ENCODE measurements at regions not wholly inside any gene's neighbourhood (a gene's known extent, or its start where the extent isn't known, plus 50 kb on each side); places are given as distances from the start of the nearest gene placed in this dataset.

DNA sequence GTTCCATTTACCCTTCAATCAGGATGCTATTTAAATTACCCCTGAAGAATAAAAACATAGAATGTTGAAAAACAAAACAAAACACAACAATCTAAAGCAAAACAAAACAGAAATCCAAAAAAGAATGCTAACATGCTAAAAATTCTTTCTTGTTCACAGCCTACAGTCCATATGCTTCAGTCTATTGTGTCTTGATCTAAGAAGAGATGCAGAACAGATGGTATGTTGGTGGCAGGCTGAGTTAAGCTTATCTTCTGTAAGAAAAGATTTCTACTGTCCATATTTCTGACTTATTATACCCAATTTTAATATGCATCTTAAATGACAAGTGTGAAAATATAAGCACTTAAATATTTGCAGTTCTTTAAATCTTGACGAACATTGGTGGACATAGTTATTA lies 356.1 kb upstream of the SLITRK1 start:
- DNase-seq, result no peak

DNA sequence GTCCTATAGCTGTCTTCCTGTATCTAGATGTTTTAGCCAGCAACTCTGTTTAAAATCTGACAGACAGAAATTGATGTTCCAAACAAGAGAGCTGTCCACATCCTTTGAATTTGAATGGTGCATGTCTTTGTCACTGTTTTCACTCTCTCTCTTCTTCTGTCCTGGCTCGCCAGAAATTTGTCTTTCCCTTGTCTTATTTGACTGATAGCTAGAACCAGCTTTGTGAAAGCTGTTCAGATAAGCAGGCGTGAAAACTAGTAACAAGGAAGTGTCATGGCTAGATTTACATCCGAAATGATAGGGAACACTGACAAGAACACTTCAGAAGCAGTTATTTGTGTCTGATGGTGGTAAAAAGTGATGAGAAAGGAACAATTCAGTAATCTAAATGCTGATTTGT lies 354.9 kb upstream of the SLITRK1 start:
- no peak for DNase-seq

DNA sequence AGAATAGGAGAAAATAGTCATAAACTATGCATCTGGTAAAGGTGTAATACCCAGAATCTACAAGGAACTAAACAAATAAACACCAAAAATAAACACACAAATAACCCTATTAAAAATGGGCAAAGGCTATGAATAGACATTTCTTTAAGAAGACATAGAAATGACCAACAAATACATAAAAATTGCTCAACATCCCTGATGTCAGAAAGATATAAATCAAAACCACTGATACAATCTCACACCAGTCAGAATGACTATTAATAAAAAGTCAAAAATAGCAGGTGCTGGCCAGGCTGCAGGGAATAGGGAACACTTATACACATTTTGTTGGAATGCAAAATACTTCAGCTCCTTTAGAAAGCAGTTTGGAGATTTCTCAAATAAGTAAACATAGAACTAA lies 352.1 kb upstream of the SLITRK1 start:
- no peak for DNase-seq

DNA sequence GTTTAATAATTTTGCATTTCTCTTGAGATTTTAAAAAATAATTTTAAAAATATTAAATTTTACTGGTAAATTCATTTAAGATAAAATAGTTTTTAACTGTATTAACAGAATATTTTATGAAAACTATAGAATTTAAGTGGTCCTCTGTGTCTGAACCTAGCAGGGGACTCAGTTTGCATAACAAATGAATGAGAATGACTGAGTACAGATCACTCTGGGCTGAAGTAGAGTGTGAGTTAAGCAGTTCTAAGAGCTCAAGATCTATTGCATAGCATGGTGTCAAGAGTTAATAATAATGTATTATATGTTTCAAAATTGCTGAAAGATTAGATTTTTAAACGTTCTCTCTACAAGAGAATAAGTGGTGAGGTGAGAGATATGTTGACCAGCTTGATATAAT lies 348.3 kb upstream of the SLITRK1 start:
- no peak for DNase-seq

DNA sequence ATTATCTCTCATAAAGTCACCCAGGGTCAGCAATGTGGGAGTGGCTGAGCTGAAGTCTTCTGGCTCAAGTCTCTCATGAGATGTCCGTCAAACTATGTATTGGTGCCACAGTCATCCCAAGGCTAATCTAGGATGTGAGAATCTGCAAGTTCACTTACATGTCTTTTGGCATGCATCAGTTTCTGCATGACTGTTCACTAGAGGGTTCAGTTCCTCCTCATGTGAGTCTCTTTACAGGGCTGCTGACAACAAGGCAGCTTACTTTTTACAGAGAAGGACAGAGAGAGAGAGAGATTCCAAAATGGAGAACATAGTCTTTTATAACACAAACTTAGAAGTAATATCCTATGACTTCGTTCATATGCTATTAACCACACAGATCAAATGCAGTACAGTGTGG lies 328.8 kb upstream of the SLITRK1 start:
- DNase-seq, result no peak

DNA sequence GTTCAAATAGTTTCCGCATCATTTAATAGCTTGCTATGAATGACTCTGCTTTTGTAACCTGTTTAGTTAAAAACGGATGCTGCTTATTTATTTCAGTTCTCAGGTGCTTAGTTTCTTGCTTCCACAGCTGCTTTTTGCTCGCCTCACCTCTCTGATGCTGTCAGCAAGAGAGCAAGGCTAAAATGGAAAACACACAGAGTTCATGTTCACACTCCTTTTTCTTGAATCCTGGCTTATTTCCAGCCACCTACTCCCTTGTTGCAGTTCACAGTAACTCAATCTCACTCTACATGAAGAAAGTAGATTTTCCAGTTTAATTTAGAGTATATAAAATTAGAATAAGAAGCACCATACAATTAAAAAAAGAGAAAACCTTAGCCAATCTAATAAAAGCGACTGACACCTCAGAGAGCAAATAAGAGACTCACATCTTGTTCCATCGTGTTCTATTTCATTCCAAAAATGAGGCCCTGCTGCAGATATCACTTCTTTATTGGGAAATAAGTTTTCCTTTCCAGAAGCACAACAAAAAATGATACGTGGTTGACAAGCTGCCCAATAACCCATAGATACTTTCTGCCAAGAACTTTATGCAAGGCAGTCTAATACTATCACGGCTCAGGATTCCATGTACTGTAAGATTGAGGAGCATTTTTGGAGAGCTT lies 326.1 kb upstream of the SLITRK1 start:
- no peak for DNase-seq

DNA sequence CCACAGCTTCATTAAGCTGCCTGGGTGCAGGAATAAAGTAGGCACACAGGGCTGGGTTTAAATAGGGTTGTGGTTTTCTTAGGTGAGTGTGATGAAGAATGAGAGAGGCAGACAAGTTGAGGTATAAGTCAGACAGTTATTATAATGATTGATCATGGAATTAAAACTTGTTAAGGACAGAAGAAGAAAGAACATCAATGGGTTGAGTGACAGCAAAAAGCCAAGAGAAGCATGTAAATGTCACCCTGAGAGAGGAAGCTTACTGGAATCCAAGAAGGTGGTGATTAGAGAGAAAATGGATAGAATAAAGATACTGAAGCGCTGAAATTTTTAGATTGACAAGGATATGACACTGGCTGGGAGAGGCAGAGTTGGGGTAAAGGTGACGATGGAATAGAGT lies 325.2 kb upstream of the SLITRK1 start:
- DNase-seq, result no peak

DNA sequence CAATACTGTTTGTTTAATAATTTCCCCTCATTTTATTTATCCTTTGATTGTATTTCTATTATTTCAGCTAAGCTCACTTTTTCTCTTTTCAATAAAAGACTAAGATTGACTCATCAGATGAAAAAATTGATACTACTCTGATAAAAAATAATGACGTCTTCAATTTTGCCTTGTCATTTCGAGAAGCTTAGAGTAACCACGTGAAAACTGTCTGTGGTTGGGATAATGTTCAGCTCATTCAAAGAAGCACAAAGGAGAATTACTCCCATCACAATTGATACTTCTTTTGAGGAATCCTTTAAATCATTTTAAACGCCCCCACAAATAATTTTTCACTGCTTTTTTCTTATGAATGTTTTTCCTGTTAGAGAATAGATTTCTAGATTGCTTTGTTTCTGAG lies 318.7 kb upstream of the SLITRK1 start:
- no peak for DNase-seq

DNA sequence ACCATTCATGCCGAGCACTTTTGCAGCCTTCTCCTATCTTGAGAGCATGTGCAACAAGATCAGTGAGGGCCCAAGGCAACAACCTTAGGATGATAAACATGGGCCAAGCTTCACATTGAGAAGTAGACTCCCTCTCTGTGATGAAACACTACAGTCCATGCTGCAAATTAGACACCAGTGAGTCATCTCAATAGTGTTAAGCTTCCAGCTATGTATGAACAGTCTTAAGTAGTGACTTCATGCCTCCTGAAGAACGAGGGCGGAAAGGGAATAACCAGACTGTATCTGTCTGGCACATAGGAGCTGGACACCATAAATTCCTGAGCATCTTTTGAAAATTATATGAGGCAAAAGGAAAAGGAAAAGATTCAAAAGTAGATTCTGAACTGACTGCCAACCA lies 309.9 kb upstream of the SLITRK1 start:
- no peak for DNase-seq

DNA sequence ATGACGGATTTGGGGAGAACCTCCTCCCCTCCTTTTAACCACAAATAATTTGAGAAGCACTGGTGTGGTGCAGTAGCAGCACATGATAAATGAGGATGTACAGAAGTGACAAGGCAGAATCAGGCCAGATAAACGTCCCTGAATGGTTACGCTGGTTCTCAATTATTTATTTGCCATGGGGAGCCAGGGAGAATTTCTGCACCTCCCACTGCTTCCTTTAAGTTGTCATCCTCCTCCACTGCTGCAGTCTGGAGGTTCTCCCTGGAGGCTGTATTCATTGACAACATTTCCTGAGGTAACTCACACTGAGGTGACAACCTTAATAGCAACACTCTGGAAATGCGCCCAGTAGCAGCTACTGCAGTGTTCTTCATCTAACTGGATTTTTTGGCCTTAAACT lies 308.9 kb upstream of the SLITRK1 start:
- no peak for DNase-seq

DNA sequence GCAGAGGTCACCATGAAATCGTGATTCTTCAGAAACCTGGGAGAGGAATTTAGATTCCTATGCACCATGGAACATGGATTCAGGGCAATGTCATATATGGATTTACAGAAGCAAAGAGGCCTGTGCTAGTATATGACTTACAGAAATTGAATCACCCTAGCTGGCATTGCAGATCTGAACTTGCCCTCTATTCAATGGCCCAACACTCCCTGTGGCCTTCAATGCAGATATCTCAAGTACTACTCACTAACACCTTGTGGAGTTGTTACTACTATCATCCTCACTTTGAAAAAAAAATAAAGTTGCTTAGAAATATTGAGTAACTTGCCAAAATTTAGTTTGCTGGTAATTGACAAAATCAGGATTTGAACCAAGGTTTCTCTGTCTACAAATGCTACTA lies 305.4 kb upstream of the SLITRK1 start:
- DNase-seq, result no peak

DNA sequence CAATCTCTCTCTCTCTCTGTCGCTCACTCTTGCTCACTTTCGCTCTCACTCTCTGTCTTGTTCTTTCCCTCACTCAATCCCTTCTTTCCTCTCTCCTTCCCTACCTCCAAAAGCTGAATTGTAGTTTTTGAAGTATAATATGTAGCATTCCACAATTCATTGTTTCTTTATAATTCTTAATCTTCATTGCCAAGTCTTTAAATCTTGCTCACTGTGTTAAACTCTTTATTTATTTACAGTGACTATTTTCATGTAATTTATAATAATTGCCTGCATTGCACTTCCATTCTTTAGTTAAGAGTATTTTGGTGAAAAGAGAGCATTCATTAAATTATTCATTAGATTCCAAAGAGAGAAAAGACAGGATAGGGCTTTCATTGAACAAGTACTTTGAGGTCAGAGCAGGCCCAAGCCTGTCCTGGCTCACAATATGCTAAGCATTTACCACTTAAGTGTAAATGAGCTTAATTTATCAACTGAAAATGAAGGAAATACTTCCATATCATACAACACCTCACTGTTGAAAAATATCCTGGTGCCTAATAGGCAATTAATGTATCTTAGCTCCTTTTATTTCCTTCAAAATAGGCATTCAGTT lies 257.4 kb upstream of the SLITRK1 start:
- no peak for DNase-seq

DNA sequence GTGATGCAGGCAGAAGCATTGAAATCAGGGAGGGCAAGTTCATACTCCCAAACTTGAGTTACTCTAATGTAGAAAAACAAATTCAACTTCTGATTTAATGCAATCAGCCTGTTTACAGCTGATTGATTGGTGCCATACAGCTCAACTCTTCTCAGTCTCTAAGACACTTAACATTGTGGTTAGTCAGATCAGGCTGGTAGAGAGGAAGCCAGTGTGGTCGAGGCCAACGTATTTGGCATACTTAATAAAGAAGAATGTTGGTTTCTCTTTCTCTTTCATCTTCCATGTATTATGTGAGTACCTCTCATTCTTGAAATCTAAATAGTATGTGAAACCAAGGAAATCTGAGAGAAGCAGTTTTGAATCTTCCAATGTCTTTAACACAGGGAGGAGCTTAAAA lies 255.0 kb upstream of the SLITRK1 start:
- DNase-seq, result no peak

DNA sequence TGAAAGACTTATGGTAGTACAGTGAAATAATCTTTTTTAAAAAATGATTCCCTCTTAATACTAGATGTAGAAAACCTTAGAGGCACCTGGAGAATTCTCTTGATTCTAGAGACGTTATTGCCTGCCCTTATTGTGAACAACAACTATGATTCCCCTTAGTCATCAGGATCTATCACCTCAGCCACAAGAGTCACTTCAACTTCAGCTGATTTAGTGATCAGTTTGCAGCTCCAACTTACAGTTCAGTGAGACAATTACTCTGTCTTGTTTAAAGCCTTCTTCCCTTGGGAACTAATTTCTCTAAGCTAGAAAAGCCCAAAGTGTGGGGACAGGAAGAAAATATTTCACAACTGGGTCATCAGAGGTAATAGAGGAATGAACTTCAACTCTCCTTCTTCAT lies 254.3 kb upstream of the SLITRK1 start:
- no peak for DNase-seq

DNA sequence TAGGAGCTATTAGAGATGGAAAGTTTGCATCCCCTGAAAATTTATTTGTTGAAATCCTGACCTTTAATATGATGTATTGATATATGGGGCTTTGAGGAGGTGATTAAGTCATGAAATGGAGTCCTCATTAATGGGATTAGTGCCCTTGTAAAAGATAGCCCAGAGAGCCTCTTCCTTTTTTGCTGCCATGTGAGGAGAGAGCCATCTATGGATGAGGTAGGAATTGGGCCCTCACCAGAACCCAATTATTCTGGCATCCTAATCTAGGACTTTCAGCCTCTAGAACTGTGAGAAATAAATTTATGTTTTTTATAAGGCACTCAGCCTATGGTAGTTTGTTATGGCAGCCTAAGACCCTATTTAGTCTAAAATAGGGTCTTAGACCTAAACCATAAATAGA lies 250.2 kb upstream of the SLITRK1 start:
- DNase-seq, result no peak

DNA sequence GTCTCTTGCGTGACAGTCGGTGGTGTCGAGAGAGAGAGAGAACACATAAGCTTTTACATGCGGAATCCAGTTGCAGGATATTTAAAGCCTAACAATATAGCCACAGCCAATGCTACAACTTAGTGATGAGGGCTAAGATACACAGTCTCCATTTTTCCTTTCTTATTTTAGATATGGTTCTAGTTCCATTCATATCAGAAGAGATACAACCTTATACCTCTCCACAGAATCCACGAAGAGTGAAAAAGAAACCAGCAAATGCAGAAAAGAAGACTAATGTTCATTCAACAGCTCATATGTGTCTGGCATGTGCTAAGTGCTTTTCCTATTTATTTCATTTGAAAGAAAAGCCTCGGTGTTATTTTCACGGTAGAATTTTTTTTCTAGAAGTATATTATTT lies 249.0 kb upstream of the SLITRK1 start:
- no peak for DNase-seq

DNA sequence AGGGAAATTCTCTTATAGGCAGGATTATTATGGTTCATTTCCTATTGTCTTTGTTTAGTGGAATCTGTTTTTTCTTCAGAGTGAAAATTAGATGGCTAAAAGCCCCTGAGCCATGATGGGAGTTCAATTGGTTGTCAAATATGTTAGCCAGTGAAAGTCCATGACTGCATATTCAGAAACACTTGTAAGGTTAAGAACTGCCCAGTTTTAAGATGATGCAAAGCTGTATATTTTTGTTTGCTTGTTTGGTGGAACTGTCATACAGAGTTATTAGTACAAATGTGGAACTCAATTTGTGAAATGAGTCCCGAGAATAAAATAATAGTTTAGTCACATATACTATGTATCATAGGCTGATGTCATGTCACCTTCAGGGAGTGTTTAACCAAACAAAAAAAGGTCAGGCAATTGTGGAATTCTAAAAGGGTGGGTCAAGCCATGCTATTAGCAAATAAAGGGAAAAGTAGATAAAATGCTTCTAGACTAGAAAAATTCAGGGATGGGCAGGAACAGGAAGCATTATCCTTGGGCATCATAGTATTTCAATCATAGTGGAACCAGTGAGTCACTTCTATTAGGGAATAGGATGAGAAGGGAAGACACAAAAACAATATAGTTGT lies 248.3 kb upstream of the SLITRK1 start:
- no peak for DNase-seq

DNA sequence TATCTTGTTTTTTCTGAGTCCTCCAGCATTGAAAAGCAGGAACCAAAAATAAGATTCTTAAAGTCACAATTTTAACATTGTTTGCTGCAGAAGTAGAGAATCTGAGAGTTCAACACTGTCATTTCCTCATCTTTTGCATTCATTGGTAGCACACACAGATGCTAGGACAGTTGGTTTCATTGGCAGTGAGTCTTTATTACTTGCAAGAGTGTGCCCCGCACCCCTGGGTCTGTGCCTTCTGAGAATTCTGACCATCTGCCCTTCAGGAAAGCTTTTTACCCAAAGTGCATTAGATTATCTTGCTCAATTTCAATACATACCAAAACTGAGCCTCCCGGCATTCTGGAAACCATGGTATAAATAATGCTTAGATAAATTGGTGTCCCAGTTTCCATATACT lies 247.7 kb upstream of the SLITRK1 start:
- DNase-seq, result no peak

DNA sequence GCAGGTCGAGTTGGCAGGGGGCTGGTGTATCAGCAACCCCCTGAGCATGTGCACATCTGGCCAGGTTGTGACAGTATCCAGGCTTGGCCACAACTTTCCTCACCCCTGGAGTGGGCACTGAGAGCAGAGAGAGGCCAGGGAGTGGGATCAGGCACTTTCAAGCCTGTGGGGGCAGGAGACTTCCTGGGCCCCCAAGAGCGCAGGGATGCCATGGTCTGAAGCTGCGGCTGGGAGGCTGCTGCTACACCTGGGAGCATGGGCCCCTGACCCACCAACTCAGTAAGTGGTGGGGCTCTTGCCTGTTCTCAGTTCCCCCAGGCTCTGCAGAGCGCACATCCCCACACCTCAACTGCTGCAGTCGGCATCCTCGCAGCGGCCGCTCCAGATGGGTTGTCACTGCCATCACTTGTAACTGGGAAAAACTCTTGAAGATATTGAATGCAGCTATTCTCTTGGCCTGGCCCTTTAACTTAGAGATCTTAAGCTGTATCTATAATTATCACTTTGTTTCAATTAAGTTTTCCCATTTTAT lies 245.4 kb upstream of the SLITRK1 start:
- DNase-seq, result no peak

DNA sequence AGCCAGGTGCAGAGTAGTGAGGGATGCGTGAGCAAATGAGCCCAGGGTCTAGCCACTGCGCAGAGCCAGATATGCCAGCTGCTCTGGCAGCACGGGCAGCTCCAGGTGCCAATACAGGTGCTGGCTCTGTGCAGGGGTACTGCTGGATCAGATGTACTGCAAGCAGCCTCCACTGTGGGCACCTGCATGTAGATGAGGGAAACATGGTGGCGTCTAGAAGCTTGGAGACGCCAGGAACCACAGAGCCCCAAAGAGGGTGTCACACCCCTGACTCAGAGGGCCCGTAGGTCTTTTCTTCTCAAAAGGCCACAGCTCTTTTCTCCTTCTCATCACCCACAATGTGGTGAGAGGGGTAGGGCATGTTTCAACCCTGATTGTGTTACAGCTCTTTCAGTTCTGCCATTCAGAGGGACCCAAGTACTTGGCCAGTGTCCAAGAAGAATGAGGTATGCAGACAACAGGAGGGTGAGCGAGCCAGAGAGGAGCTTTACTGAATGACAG lies 244.4 kb upstream of the SLITRK1 start:
- DNase-seq, result no peak

DNA sequence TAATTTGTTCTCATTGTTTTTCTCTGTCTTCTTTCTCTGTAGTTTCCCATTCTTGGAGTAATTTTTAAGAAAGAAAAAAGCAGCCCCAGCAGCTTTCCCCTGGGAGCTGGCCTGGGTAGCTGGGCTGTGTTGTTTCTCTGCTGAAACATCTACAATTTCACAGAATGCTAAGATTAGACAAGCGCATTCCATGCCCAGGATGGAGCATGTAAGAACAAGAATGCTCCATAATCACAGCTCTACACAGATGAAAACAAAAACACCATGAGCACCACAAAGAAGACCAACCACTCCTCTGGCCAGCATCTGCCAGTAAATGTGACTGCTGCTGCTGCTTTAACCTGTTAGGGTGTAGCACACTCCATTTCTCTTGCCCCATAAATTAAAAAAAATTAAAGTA lies 239.2 kb upstream of the SLITRK1 start:
- no peak for DNase-seq

DNA sequence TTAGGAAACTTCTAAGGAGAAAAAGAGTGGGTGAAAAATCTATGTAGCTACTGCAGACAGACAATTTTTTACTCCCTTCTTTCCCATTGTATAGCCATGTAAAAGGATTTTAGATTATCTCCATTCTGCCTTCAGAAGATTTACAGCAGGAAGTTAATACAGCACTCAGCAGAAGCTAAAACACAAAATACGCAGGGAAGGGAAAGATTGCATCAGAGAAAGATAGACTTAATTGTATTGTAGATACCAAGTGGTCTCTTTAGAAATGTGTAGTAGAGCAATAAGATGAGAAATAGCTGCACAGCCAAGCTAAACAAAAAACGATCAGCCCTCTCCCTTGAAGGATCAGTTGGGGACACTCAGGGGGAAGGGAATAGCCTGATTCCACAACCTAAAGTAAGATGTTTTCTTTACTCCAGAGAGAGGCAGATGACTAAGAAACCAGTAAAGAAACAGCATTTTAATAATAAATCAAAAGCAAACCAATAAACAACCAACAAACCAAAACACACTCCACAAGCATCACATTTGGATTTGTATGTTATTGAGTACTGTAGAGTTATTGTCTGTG lies 236.7 kb upstream of the SLITRK1 start:
- DNase-seq, result no peak

DNA sequence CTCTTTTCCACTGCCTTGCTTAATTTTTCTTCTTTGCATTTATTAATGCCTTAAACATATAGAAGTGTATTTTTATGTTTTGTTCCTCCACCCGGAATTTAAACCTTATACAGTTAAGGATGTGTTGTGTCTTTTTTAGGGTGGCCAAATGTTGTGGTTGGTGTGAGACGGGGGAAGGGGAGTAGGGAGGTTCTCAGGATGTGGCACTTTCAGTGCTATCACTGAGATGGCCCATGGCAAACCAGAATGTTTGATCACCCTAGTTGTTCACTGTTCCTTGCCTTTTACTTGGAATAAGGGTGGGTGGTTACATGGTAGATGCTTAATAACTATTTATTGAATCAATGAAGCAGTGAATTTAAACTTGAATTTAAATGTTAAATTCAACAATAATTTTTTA lies 216.0 kb upstream of the SLITRK1 start:
- DNase-seq, result no peak

DNA sequence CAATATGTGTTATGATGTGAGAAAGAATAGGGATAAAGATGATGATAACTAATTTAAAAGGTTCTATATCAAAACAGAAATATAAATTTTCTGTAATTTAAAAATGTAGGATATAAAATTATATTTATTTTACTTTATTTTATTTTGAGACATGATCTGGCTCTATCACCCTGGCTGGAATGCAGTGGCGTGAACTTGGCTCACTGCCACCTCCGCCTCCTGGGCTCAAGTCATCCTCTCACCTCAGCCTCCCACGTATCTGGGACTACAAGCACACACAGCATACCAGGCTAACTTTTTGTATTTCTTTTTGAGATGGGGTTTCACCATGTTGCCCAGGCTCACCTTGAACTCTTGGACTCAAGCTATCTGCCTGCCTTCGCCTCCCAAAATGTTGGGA lies 214.9 kb upstream of the SLITRK1 start:
- DNase-seq, result no peak

Data from left hindlimb (tissue), 1 donor.